Suprapubic skin (tissue), 4 donors: ENCODE measurements at regions not wholly inside any gene's neighbourhood (a gene's known extent, or its start where the extent isn't known, plus 50 kb on each side); places are given as distances from the start of the nearest gene placed in this dataset.

ENCODE experiments used
- CTCF ChIP-seq, 2 donors: fragments of 200-600 bp in 1 of 2; fragments of 450-650 bp in 1 of 2; sonication (generic) in 1 of 2; IDR thresholded peaks; one replicate each; pipeline ENCODE4 v1.5.1; 2016 to 2019; ENCODE audit warnings: antibody characterized with exemption in 2 of 2, mild to moderate bottlenecking in 1 of 2, moderate library complexity in 1 of 2
- EP300 ChIP-seq: sonication (generic); formaldehyde crosslinking; IDR thresholded peaks from one replicate; pipeline ENCODE4 v1.6.1; 2017; ENCODE audit warnings: antibody characterized with exemption
- POLR2A ChIP-seq, 2 donors: fragments of 450-650 bp; IDR thresholded peaks; one replicate each; pipeline ENCODE4 v1.6.1; 2017; ENCODE audit warnings: antibody characterized with exemption in 2 of 2, mild to moderate bottlenecking in 2 of 2, moderate library complexity in 2 of 2
- POLR2AphosphoS5 ChIP-seq, 3 donors: sonication (generic); formaldehyde crosslinking; IDR thresholded peaks; one replicate each; pipeline ENCODE4 v1.6.1; 2017; ENCODE audit warnings: antibody characterized with exemption in 3 of 3

- TF ChIP-seq CTCF (IDR thresholded peaks at IDR 0.05) (no peak), POLR2A (IDR thresholded peaks at IDR 0.05) (no peak), EP300 (no peak), POLR2AphosphoS5 (IDR thresholded peaks at IDR 0.05) (no peak)
These were observed 448.7 kb upstream of the TCF4 start for GRCh38 chr18:56036741-56037140.
